ENCODE measurements at regions not wholly inside any gene's neighbourhood (a gene's known extent, or its start where the extent isn't known, plus 50 kb on each side); places are given as distances from the start of the nearest gene placed in this dataset.
A peak's percentile ranks its signal among the peaks of the same experiment; 100 is the strongest.

DNA sequence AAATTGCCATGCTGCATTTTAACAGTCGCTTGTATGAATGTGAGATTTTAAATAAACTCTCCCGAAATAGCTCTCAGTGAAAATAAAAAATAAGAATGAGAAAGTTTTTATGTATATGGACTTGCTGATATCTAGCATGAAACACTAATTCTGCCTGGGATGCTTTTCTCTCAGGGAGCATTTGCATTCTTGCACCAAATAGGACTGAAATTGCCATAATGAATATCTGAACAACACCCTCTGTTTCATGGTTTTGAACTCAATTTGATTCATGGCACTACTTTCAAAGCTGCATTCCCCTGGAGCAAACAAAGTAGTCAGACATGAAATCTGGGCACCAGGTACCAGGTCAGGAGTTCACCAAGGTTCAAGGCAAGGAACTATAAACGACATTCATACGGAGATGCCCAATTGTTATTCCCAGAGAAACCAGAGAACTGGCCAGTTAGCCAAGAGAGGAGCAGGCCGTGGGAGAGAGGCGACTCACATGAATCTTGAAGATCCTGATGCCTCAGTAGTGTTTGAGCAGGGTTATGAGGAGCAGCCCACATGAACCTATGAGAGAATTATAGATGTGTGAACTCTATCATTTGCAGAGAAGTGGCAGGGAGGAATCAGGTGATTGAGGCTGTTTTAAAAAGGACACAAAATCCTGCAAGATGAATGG, 270.6 kb upstream of the ZC3H12C start:
- Histone ChIP-seq H2BK120ac (ENCODE audit: low read depth, low read length) (no peak overlapping the region), H2BK15ac (replicated peaks; ENCODE audit: low read depth) (no peak overlapping the region), H4K8ac (ENCODE audit: low read depth, low read length) (no peak overlapping the region), H3K36me3 (ENCODE audit: control insufficient read depth, insufficient read depth, low read length) (no peaks in the 10 kb centered on the region), H3K18ac (ENCODE audit: low read length) (no peak overlapping the region), H3K79me2 (ENCODE audit: control insufficient read depth, insufficient read depth, low read length) (no peaks in the 10 kb centered on the region), H2BK5ac (ENCODE audit: low read length) (no peak overlapping the region), H3K4me3 (ENCODE audit: low read length) (no peak overlapping the region), H3K79me1 (ENCODE audit: low read length) (no peaks in the 10 kb centered on the region), H2AK5ac (ENCODE audit: low read length) (no peak overlapping the region), H3K9ac (ENCODE audit: low read length) (no peak overlapping the region), H3K23ac (ENCODE audit: low read length) (no peak overlapping the region), H3K4ac (ENCODE audit: low read depth, low read length) (no peak overlapping the region), H3K4me1 (ENCODE audit: control insufficient read depth, low read depth, low read length) (peaks cover 2% of the 10 kb centered on the region), H3K56ac (ENCODE audit: low read length) (no peak overlapping the region), H3K27ac (ENCODE audit: low read depth, low read length) (no peak overlapping the region), H4K5ac (ENCODE audit: low read length) (no peak overlapping the region), H3K4me2 (ENCODE audit: low read length) (no peak overlapping the region), H3K27me3 (ENCODE audit: insufficient read depth, low read length, poor library complexity) (no peaks in the 10 kb centered on the region)
- no CpG with 5 or more reads among the region's 6 CpGs for WGBS (ENCODE audit: extremely low coverage, insufficient coverage, low lambda C conversion rate)
- DNase-seq, result no peak

- Histone ChIP-seq H4K8ac (ENCODE audit: low read depth, low read length) (no peak overlapping the region), H3K27me3 (ENCODE audit: insufficient read depth, low read length, poor library complexity) (no peaks in the 10 kb centered on the region), H3K56ac (ENCODE audit: low read length) (no peak overlapping the region), H3K4me3 (ENCODE audit: low read length) (no peak overlapping the region), H2AK5ac (ENCODE audit: low read length) (no peak overlapping the region), H2BK120ac (ENCODE audit: low read depth, low read length) (no peak overlapping the region), H2BK15ac (replicated peaks; ENCODE audit: low read depth) (no peak overlapping the region), H3K4me1 (ENCODE audit: control insufficient read depth, low read depth, low read length) (no peaks in the 10 kb centered on the region), H3K79me2 (ENCODE audit: control insufficient read depth, insufficient read depth, low read length) (no peaks in the 10 kb centered on the region), H4K5ac (ENCODE audit: low read length) (no peak overlapping the region), H3K23ac (ENCODE audit: low read length) (no peak overlapping the region), H3K4me2 (ENCODE audit: low read length) (no peak overlapping the region), H2BK5ac (ENCODE audit: low read length) (no peak overlapping the region), H3K79me1 (ENCODE audit: low read length) (no peaks in the 10 kb centered on the region), H3K9ac (ENCODE audit: low read length) (no peak overlapping the region), H3K27ac (ENCODE audit: low read depth, low read length) (no peak overlapping the region), H3K18ac (ENCODE audit: low read length) (no peak overlapping the region), H3K4ac (ENCODE audit: low read depth, low read length) (no peak overlapping the region), H3K36me3 (ENCODE audit: control insufficient read depth, insufficient read depth, low read length) (no peaks in the 10 kb centered on the region)
- WGBS (ENCODE audit: extremely low coverage, insufficient coverage, low lambda C conversion rate), result no CpG with 5 or more reads among the region's 1 CpG
- no peak for DNase-seq
Measured at GRCh38 chr11:109828387-109828786, 264.8 kb upstream of the ZC3H12C start.

GRCh38 chr11:109838026-109838425, 255.2 kb upstream of the ZC3H12C start:
- H2AK5ac ChIP-seq (ENCODE audit: low read length), result no peak overlapping the region
- H3K79me2 ChIP-seq (ENCODE audit: control insufficient read depth, insufficient read depth, low read length), result no peaks in the 10 kb centered on the region
- H3K27ac ChIP-seq (ENCODE audit: low read depth, low read length), result no peak overlapping the region
- no CpG with 5 or more reads among the region's 4 CpGs for WGBS (ENCODE audit: extremely low coverage, insufficient coverage, low lambda C conversion rate)
- no peak overlapping the region for H2BK15ac ChIP-seq (replicated peaks; ENCODE audit: low read depth)
- H3K18ac ChIP-seq (ENCODE audit: low read length), result no peak overlapping the region
- H3K56ac ChIP-seq (ENCODE audit: low read length), result no peak overlapping the region
- no peak overlapping the region for H4K5ac ChIP-seq (ENCODE audit: low read length)
- H2BK120ac ChIP-seq (ENCODE audit: low read depth, low read length), result no peak overlapping the region
- no peak overlapping the region for H3K4ac ChIP-seq (ENCODE audit: low read depth, low read length)
- H3K4me2 ChIP-seq (ENCODE audit: low read length), result no peak overlapping the region
- H3K23ac ChIP-seq (ENCODE audit: low read length), result no peak overlapping the region
- DNase-seq, result no peak
- no peak overlapping the region for H3K9ac ChIP-seq (ENCODE audit: low read length)
- no peaks in the 10 kb centered on the region for H3K4me1 ChIP-seq (ENCODE audit: control insufficient read depth, low read depth, low read length)
- H3K27me3 ChIP-seq (ENCODE audit: insufficient read depth, low read length, poor library complexity), result no peaks in the 10 kb centered on the region
- H3K79me1 ChIP-seq (ENCODE audit: low read length), result no peaks in the 10 kb centered on the region
- H3K36me3 ChIP-seq (ENCODE audit: control insufficient read depth, insufficient read depth, low read length), result no peaks in the 10 kb centered on the region
- no peak overlapping the region for H3K4me3 ChIP-seq (ENCODE audit: low read length)
- no peak overlapping the region for H2BK5ac ChIP-seq (ENCODE audit: low read length)
- no peak overlapping the region for H4K8ac ChIP-seq (ENCODE audit: low read depth, low read length)

- WGBS (ENCODE audit: extremely low coverage, insufficient coverage, low lambda C conversion rate), result no CpG with 5 or more reads among the region's 1 CpG
- H2BK5ac ChIP-seq (ENCODE audit: low read length), result no peak overlapping the region
- H2BK120ac ChIP-seq (ENCODE audit: low read depth, low read length), result no peak overlapping the region
- no peak overlapping the region for H3K4me2 ChIP-seq (ENCODE audit: low read length)
- no peak overlapping the region for H3K9ac ChIP-seq (ENCODE audit: low read length)
- H3K79me1 ChIP-seq (ENCODE audit: low read length), result no peaks in the 10 kb centered on the region
- H4K5ac ChIP-seq (ENCODE audit: low read length), result no peak overlapping the region
- H3K27ac ChIP-seq (ENCODE audit: low read depth, low read length), result no peak overlapping the region
- H3K36me3 ChIP-seq (ENCODE audit: control insufficient read depth, insufficient read depth, low read length), result no peaks in the 10 kb centered on the region
- no peak overlapping the region for H3K18ac ChIP-seq (ENCODE audit: low read length)
- no peaks in the 10 kb centered on the region for H3K27me3 ChIP-seq (ENCODE audit: insufficient read depth, low read length, poor library complexity)
- no peak overlapping the region for H2BK15ac ChIP-seq (replicated peaks; ENCODE audit: low read depth)
- H3K23ac ChIP-seq (ENCODE audit: low read length), result no peak overlapping the region
- H3K56ac ChIP-seq (ENCODE audit: low read length), result no peak overlapping the region
- DNase-seq, result no peak
- H4K8ac ChIP-seq (ENCODE audit: low read depth, low read length), result no peak overlapping the region
- H3K4me1 ChIP-seq (ENCODE audit: control insufficient read depth, low read depth, low read length), result no peaks in the 10 kb centered on the region
- H3K4ac ChIP-seq (ENCODE audit: low read depth, low read length), result no peak overlapping the region
- no peak overlapping the region for H2AK5ac ChIP-seq (ENCODE audit: low read length)
- no peaks in the 10 kb centered on the region for H3K79me2 ChIP-seq (ENCODE audit: control insufficient read depth, insufficient read depth, low read length)
- no peak overlapping the region for H3K4me3 ChIP-seq (ENCODE audit: low read length)
Measured at GRCh38 chr11:109845437-109845836, 247.8 kb upstream of the ZC3H12C start.

- Histone ChIP-seq H2BK120ac (ENCODE audit: low read depth, low read length) (peak overlapping the region; percentile 28), H3K4me1 (ENCODE audit: control insufficient read depth, low read depth, low read length) (no peaks in the 10 kb centered on the region), H2BK15ac (replicated peaks; ENCODE audit: low read depth) (no peak overlapping the region), H4K8ac (ENCODE audit: low read depth, low read length) (no peak overlapping the region), H4K5ac (ENCODE audit: low read length) (no peak overlapping the region), H3K4me2 (ENCODE audit: low read length) (no peak overlapping the region), H3K9ac (ENCODE audit: low read length) (no peak overlapping the region), H3K79me2 (ENCODE audit: control insufficient read depth, insufficient read depth, low read length) (no peaks in the 10 kb centered on the region), H3K23ac (ENCODE audit: low read length) (no peak overlapping the region), H3K27ac (ENCODE audit: low read depth, low read length) (no peak overlapping the region), H3K56ac (ENCODE audit: low read length) (no peak overlapping the region), H2AK5ac (ENCODE audit: low read length) (no peak overlapping the region), H3K4me3 (ENCODE audit: low read length) (no peak overlapping the region), H3K27me3 (ENCODE audit: insufficient read depth, low read length, poor library complexity) (no peaks in the 10 kb centered on the region), H3K4ac (ENCODE audit: low read depth, low read length) (no peak overlapping the region), H3K36me3 (ENCODE audit: control insufficient read depth, insufficient read depth, low read length) (no peaks in the 10 kb centered on the region), H3K18ac (ENCODE audit: low read length) (peak overlapping the region; percentile 80), H3K79me1 (ENCODE audit: low read length) (no peaks in the 10 kb centered on the region), H2BK5ac (ENCODE audit: low read length) (no peak overlapping the region)
- WGBS (ENCODE audit: extremely low coverage, insufficient coverage, low lambda C conversion rate), result no CpG with 5 or more reads among the region's 1 CpG
- DNase-seq, result peak; percentile 60
Measured at GRCh38 chr11:109847621-109848020, 245.6 kb upstream of the ZC3H12C start.

DNA sequence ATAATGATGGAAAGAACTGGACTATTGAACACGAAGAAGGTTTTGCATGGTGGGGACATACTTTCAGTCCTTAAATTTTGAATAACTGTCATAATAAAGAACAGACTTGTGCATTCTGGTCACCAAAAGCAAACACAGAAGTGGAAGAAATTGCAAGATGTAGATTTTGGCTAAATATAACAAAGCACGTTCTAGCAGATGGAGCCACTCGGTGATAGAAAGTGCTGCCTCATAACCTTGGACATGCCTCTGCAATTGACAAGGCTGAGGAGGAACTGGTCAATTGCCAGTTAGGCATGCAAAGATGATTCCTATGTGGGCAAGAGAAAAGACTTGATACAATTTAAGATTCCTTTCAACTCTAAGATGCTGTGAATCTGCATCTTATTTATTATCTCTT, 244.1 kb upstream of the ZC3H12C start:
- Histone ChIP-seq H2BK5ac (ENCODE audit: low read length) (no peak overlapping the region), H2BK120ac (ENCODE audit: low read depth, low read length) (no peak overlapping the region), H3K4me1 (ENCODE audit: control insufficient read depth, low read depth, low read length) (no peaks in the 10 kb centered on the region), H3K79me2 (ENCODE audit: control insufficient read depth, insufficient read depth, low read length) (no peaks in the 10 kb centered on the region), H3K4me2 (ENCODE audit: low read length) (no peak overlapping the region), H2BK15ac (replicated peaks; ENCODE audit: low read depth) (no peak overlapping the region), H3K18ac (ENCODE audit: low read length) (no peak overlapping the region), H3K27ac (ENCODE audit: low read depth, low read length) (no peak overlapping the region), H3K9ac (ENCODE audit: low read length) (no peak overlapping the region), H3K36me3 (ENCODE audit: control insufficient read depth, insufficient read depth, low read length) (no peaks in the 10 kb centered on the region), H3K4me3 (ENCODE audit: low read length) (no peak overlapping the region), H3K79me1 (ENCODE audit: low read length) (no peaks in the 10 kb centered on the region), H4K5ac (ENCODE audit: low read length) (no peak overlapping the region), H3K27me3 (ENCODE audit: insufficient read depth, low read length, poor library complexity) (no peaks in the 10 kb centered on the region), H4K8ac (ENCODE audit: low read depth, low read length) (no peak overlapping the region), H3K23ac (ENCODE audit: low read length) (no peak overlapping the region), H3K56ac (ENCODE audit: low read length) (no peak overlapping the region), H3K4ac (ENCODE audit: low read depth, low read length) (no peak overlapping the region), H2AK5ac (ENCODE audit: low read length) (no peak overlapping the region)
- no peak for DNase-seq
- WGBS (ENCODE audit: extremely low coverage, insufficient coverage, low lambda C conversion rate), result no CpG with 5 or more reads among the region's 3 CpGs

Measured in mesendoderm (in vitro differentiated cells).